NCI-H69 (cell line): ENCODE measurements at regions not wholly inside any gene's neighbourhood (a gene's known extent, or its start where the extent isn't known, plus 50 kb on each side); places are given as distances from the start of the nearest gene placed in this dataset.

Source experiments
- DNase-seq: peaks from one replicate; lab custom pipeline; 2025; lab: John Stamatoyannopoulos, UW

GRCh38 chr14:98014851-98015615, 1217.9 kb downstream of the VRK1 start:
- DNase-seq: no peak

GRCh38 chr14:98015921-98016320, 1218.7 kb downstream of the VRK1 start:
- DNase-seq: no peak

- DNase-seq: no peak
These were observed 1221.4 kb downstream of the VRK1 start for GRCh38 chr14:98018628-98019027.

GRCh38 chr14:98022541-98023520, 1225.6 kb downstream of the VRK1 start:
- no peak for DNase-seq

GRCh38 chr14:98028162-98028561, 1231.0 kb downstream of the VRK1 start:
- DNase-seq: no peak

- no peak for DNase-seq
These were observed 1236.6 kb downstream of the BCL11B start for GRCh38 chr14:98035396-98035795.

- no peak for DNase-seq
These were observed 1234.2 kb downstream of the BCL11B start for GRCh38 chr14:98037831-98038230.

- DNase-seq: no peak
These were observed 1215.1 kb downstream of the BCL11B start for GRCh38 chr14:98056946-98057345.

- DNase-seq: no peak
These were observed 1212.9 kb downstream of the BCL11B start for GRCh38 chr14:98059106-98059505.

- DNase-seq: no peak
These were observed 1209.9 kb downstream of the BCL11B start for GRCh38 chr14:98062083-98062482.

- DNase-seq: no peak
These were observed 1202.3 kb downstream of the BCL11B start for GRCh38 chr14:98069712-98070171.

GRCh38 chr14:98070536-98070935, 1201.5 kb downstream of the BCL11B start:
- peak; percentile 38 for DNase-seq

GRCh38 chr14:98074111-98074510, 1197.9 kb downstream of the BCL11B start:
- no peak for DNase-seq

- no peak for DNase-seq
These were observed 1194.8 kb downstream of the BCL11B start for GRCh38 chr14:98077176-98077575.

GRCh38 chr14:98082833-98083232, 1189.2 kb downstream of the BCL11B start:
- DNase-seq: no peak

GRCh38 chr14:98085751-98086150, 1186.2 kb downstream of the BCL11B start:
- no peak for DNase-seq

GRCh38 chr14:98093111-98093510, 1178.9 kb downstream of the BCL11B start:
- DNase-seq: no peak

GRCh38 chr14:98099527-98099926, 1172.5 kb downstream of the BCL11B start:
- no peak for DNase-seq

- DNase-seq: no peak
These were observed 1170.7 kb downstream of the BCL11B start for GRCh38 chr14:98101323-98101722.

GRCh38 chr14:98103705-98104104, 1168.3 kb downstream of the BCL11B start:
- DNase-seq: no peak

- DNase-seq: no peak
These were observed 1162.7 kb downstream of the BCL11B start for GRCh38 chr14:98109326-98109725.

- no peak for DNase-seq
These were observed 1159.7 kb downstream of the BCL11B start for GRCh38 chr14:98112194-98112780.
